GM23248 (cell line): ENCODE measurements at regions not wholly inside any gene's neighbourhood (a gene's known extent, or its start where the extent isn't known, plus 50 kb on each side); places are given as distances from the start of the nearest gene placed in this dataset.

Experiments used
- DNase-seq: peaks from one replicate; pipeline ENCODE4 v3.0.0-alpha.2; 2015
- H2AFZ ChIP-seq: fragments of 200-600 bp; sonication (generic); 2 replicates; pipeline ENCODE4 v1.6.1; 2016; ENCODE audit warnings: antibody characterized with exemption
- H3F3A ChIP-seq: fragments of 200-600 bp; sonication (generic); 2 replicates; pipeline ENCODE4 v1.6.1; 2016; ENCODE audit warnings: mild to moderate bottlenecking, antibody characterized with exemption, mixed run types; ENCODE audit not compliant: insufficient read depth
- H3K27ac ChIP-seq: fragments of 200-600 bp; sonication (generic); 2 replicates; pipeline ENCODE4 v1.5.1; 2016; ENCODE audit warnings: mild to moderate bottlenecking
- H3K27me3 ChIP-seq: fragments of 200-600 bp; sonication (generic); replicated peaks from 2 replicates; pipeline ENCODE4 v1.6.1; 2016; ENCODE audit warnings: mild to moderate bottlenecking; ENCODE audit not compliant: insufficient read depth
- H3K36me3 ChIP-seq: fragments of 200-600 bp; sonication (generic); 2 replicates; pipeline ENCODE4 v1.6.1; 2016; ENCODE audit warnings: low read depth, mild to moderate bottlenecking
- H3K4me1 ChIP-seq: fragments of 200-600 bp; sonication (generic); 2 replicates; pipeline ENCODE4 v1.6.1; 2016; ENCODE audit warnings: mild to moderate bottlenecking; ENCODE audit not compliant: insufficient read depth
- H3K4me2 ChIP-seq: fragments of 200-600 bp; sonication (generic); one replicate; pipeline ENCODE4 v1.6.1; 2016; ENCODE audit warnings: mild to moderate bottlenecking; ENCODE audit not compliant: unreplicated experiment
- H3K4me3 ChIP-seq: fragments of 200-600 bp; sonication (generic); 2 replicates; pipeline ENCODE4 v1.5.1; 2016; ENCODE audit warnings: mild to moderate bottlenecking
- H3K79me2 ChIP-seq: fragments of 200-600 bp; sonication (generic); 2 replicates; pipeline ENCODE4 v1.6.1; 2016; ENCODE audit warnings: mild to moderate bottlenecking; ENCODE audit not compliant: insufficient read depth
- H3K9ac ChIP-seq: fragments of 200-600 bp; sonication (generic); 2 replicates; pipeline ENCODE4 v1.6.1; 2016; ENCODE audit warnings: mild to moderate bottlenecking
- H3K9me2 ChIP-seq: fragments of 200-600 bp; sonication (generic); 2 replicates; pipeline ENCODE4 v1.6.1; 2016; ENCODE audit warnings: mixed run types, mild to moderate bottlenecking, moderate library complexity; ENCODE audit not compliant: insufficient read depth
- H3K9me3 ChIP-seq: fragments of 200-600 bp; sonication (generic); one replicate; pipeline ENCODE4 v1.6.1; 2017; ENCODE audit warnings: low read depth
- H4K20me1 ChIP-seq: fragments of 200-600 bp; sonication (generic); 2 replicates; pipeline ENCODE4 v1.6.0; 2016; ENCODE audit not compliant: insufficient read depth
- EZH2 ChIP-seq: fragments of 200-600 bp; sonication (generic); IDR thresholded peaks from 2 replicates; pipeline ENCODE4 v1.6.1; 2018; ENCODE audit warnings: antibody characterized with exemption, mild to moderate bottlenecking; ENCODE audit not compliant: insufficient read depth, poor library complexity, severe bottlenecking
- EZH2phosphoT487 ChIP-seq: fragments of 200-600 bp; sonication (generic); IDR thresholded peaks from 2 replicates; pipeline ENCODE4 v1.6.1; 2018; ENCODE audit warnings: antibody characterized with exemption, moderate library complexity, mild to moderate bottlenecking, low read depth; ENCODE audit not compliant: insufficient read depth
- WGBS, 2 experiments: methylation state at CpG; one replicate each; pipeline ENCODE4 v1.1.6; 2015 to 2017; ENCODE audit warnings: low lambda C conversion rate in 2 of 2, low coverage in 1 of 2; ENCODE audit errors: missing lambda C conversion rate in 2 of 2; 5-methylcytosine and 5-hydroxymethylcytosine counted together
- in situ Hi-C: fragments of 300-500 bp; cut with MboI; formaldehyde crosslinking; loops from 2 replicates; pipeline ENCODE4 v1.15.0; 2020

GRCh38 chr1:198917226-198917625 is 278.4 kb downstream of the PTPRC start:
- H3K27me3 ChIP-seq = no peaks in the 10 kb centered on the region
- 25 to 34% methylated on average over 2 of the region's 2 CpGs for WGBS, 2 experiments
- H3K9me3 ChIP-seq = no peaks in the 10 kb centered on the region
- no peak for TF ChIP-seq EZH2phosphoT487
- TF ChIP-seq EZH2 = no peak
- H2AFZ ChIP-seq = no peak overlapping the region
- no peak overlapping the region for H3K4me3 ChIP-seq
- H3K27ac ChIP-seq = no peak overlapping the region
- in situ Hi-C loops = no loop called here
- H3K36me3 ChIP-seq = no peaks in the 10 kb centered on the region
- H3K4me2 ChIP-seq = no peak overlapping the region
- no peak for DNase-seq
- H3F3A ChIP-seq = no peaks in the 10 kb centered on the region
- peaks cover 34% of the 10 kb centered on the region for H3K4me1 ChIP-seq
- peaks cover 35% of the 10 kb centered on the region for H3K79me2 ChIP-seq
- peaks cover 5% of the 10 kb centered on the region; the same call in 1 of the 2 replicates for H3K9me2 ChIP-seq
- no peak overlapping the region for H3K9ac ChIP-seq
- no peaks in the 10 kb centered on the region for H4K20me1 ChIP-seq

- Histone ChIP-seq H3K9me2 (peaks cover 5% of the 10 kb centered on the region; the same call in 1 of the 2 replicates), H3K27me3 (no peaks in the 10 kb centered on the region), H3K9ac (no peak overlapping the region), H2AFZ (no peak overlapping the region; the same call in 1 of the 2 replicates), H3K4me1 (peaks cover 18% of the 10 kb centered on the region), H3K4me3 (no peak overlapping the region), H3K79me2 (peaks cover 33% of the 10 kb centered on the region; the same call in 1 of the 2 replicates), H3K36me3 (no peaks in the 10 kb centered on the region), H4K20me1 (no peaks in the 10 kb centered on the region), H3K4me2 (peak overlapping the region; percentile 15), H3K9me3 (no peaks in the 10 kb centered on the region), H3F3A (no peaks in the 10 kb centered on the region), H3K27ac (no peak overlapping the region)
- peak; percentile 24 for DNase-seq
- WGBS, 2 experiments = 41 to 44% methylated on average over 5 of the region's 5 CpGs
- no peak for TF ChIP-seq EZH2phosphoT487
- in situ Hi-C loops = no loop called here
Measured at GRCh38 chr1:198918920-198919319, 280.1 kb downstream of the PTPRC start.

DNA sequence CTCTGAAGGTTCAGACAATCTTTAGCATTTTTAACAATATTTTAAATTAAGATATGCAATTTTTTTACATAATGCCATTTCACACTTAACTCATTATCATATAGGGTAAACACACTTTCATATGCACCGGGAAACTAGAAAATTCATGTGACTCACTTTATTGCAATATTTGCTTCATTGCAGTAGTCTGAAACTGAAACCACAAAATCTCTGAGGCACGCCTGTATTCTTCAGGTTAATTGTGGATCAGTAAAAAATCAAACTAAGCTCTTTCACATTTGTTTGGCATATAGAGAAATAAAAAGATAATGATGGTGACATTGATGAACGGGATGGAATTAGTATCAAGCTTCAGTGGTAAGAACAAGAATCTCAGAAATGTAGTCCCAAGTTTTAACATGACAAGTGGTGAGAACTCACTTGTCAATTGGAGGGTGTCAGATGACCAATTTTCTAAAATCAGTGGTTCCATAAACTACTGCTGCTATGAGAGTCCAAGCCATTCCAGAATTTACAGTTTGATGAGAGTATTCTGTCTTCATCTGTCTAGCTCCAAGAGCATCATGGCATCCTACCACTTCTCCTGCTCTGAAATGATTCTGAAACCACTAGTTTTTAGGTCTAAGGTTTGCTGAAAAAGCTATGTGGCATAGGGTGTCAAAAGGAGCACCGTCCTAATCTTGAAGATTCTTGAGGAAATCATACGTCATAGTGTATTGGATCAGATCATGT is 281.0 kb downstream of the PTPRC start:
- H3K27ac ChIP-seq = no peak overlapping the region
- H3K4me3 ChIP-seq = no peak overlapping the region
- TF ChIP-seq EZH2phosphoT487 (no peak), EZH2 (no peak)
- H3K79me2 ChIP-seq = peaks cover 38% of the 10 kb centered on the region; the same call in 1 of the 2 replicates
- no peaks in the 10 kb centered on the region for H4K20me1 ChIP-seq
- no peaks in the 10 kb centered on the region for H3K27me3 ChIP-seq
- peaks cover 18% of the 10 kb centered on the region for H3K4me1 ChIP-seq
- H3K4me2 ChIP-seq = peak overlapping the region; percentile 15
- no peak for DNase-seq
- WGBS, 2 experiments = 89 to 93% methylated on average over 5 of the region's 5 CpGs
- H3K36me3 ChIP-seq = no peaks in the 10 kb centered on the region
- H3K9me2 ChIP-seq = peaks cover 3% of the 10 kb centered on the region; the same call in 1 of the 2 replicates
- H3K9me3 ChIP-seq = no peaks in the 10 kb centered on the region
- H3F3A ChIP-seq = no peaks in the 10 kb centered on the region
- in situ Hi-C loops = no loop called here
- no peak overlapping the region for H2AFZ ChIP-seq
- H3K9ac ChIP-seq = no peak overlapping the region

GRCh38 chr1:198922638-198923430 is 284.0 kb downstream of the PTPRC start:
- WGBS, 2 experiments = 92 to 94% methylated on average over 5 of the region's 5 CpGs
- TF ChIP-seq EZH2 = no peak
- TF ChIP-seq EZH2phosphoT487 = no peak
- Histone ChIP-seq H3K9ac (no peak overlapping the region), H3K4me3 (no peak overlapping the region), H3K79me2 (peaks cover 37% of the 10 kb centered on the region), H3K36me3 (no peaks in the 10 kb centered on the region), H2AFZ (no peak overlapping the region), H3K27ac (no peak overlapping the region), H3F3A (no peaks in the 10 kb centered on the region), H3K9me3 (no peaks in the 10 kb centered on the region), H3K27me3 (no peaks in the 10 kb centered on the region), H3K9me2 (no peaks in the 10 kb centered on the region), H3K4me1 (peaks cover 11% of the 10 kb centered on the region), H3K4me2 (no peak overlapping the region), H4K20me1 (no peaks in the 10 kb centered on the region)
- in situ Hi-C loops = no loop called here
- no peak for DNase-seq
